Heart right ventricle (tissue), 16 donors: ENCODE measurements at regions not wholly inside any gene's neighbourhood (a gene's known extent, or its start where the extent isn't known, plus 50 kb on each side); places are given as distances from the start of the nearest gene placed in this dataset.
"Not testable (repeated sequence)": the region's sequence is repeated elsewhere in the genome, so short reads cannot be mapped to it uniquely, and the experiment has no call there.

Experiments
- ATAC-seq, 8 donors: fragments of 200-7000 bp; cut with Tn5 transposase; one replicate each; pipeline ENCODE4 v1.9.1; 2020; ENCODE audit warnings: mild to moderate bottlenecking in 8 of 8, moderate library complexity in 8 of 8, moderate number of reproducible peaks in 1 of 8
- DNase-seq, 2 donors: peaks; one replicate each; pipeline ENCODE4 v3.0.0-alpha.2; 2020
- H3K27ac ChIP-seq, 10 donors: fragments of 200-600 bp; sonication (generic) in 2 of 10; one replicate each; pipeline versions ENCODE4 v1.5.0 to v1.8.0; 2020 to 2022; ENCODE audit warnings: mild to moderate bottlenecking in 3 of 10
- H3K27me3 ChIP-seq, 7 donors: fragments of 200-600 bp; one replicate each; pipeline ENCODE4 v1.8.0; 2021 to 2022; ENCODE audit warnings: mild to moderate bottlenecking in 2 of 7
- H3K36me3 ChIP-seq, 9 donors: fragments of 200-600 bp; sonication (generic) in 1 of 9; one replicate each; pipeline versions ENCODE4 v1.5.0 to v1.8.0; 2020 to 2022; ENCODE audit warnings: mild to moderate bottlenecking in 2 of 9
- H3K4me1 ChIP-seq, 9 donors: fragments of 200-600 bp; sonication (generic) in 1 of 9; one replicate each; pipeline versions ENCODE4 v1.5.0 to v1.8.0; 2020 to 2022; ENCODE audit warnings: mild to moderate bottlenecking in 4 of 9
- H3K4me3 ChIP-seq, 10 donors: fragments of 200-600 bp; sonication (generic) in 2 of 10; one replicate each; pipeline versions ENCODE4 v1.5.0 to v1.8.0; 2020 to 2022; ENCODE audit warnings: mild to moderate bottlenecking in 7 of 10, moderate library complexity in 2 of 10
- H3K9me3 ChIP-seq, 11 donors: fragments of 200-600 bp in 10 of 11; sonication (generic) in 2 of 11; one replicate each; pipeline versions ENCODE4 v1.5.0 to v1.8.0; 2013 to 2022; ENCODE audit warnings: mild to moderate bottlenecking in 2 of 11, control low read depth in 1 of 11, moderate library complexity in 1 of 11
- CTCF ChIP-seq, 9 donors: fragments of 200-600 bp; sonication (generic) in 2 of 9; IDR thresholded peaks; one replicate each; pipeline versions ENCODE4 v1.5.0 to v1.8.0; 2021 to 2022; ENCODE audit warnings: antibody characterized with exemption in 9 of 9, mild to moderate bottlenecking in 5 of 9, moderate library complexity in 1 of 9
- WGBS, 2 donors: extraction: QIAGEN DNeasy Blood & Tissue Kit; methylation state at CpG; one replicate each; pipeline ENCODE4 v1.1.7; 2013; ENCODE audit warnings: inconsistent platforms in 1 of 2; 5-methylcytosine and 5-hydroxymethylcytosine counted together
- intact Hi-C, 10 donors: fragments of 100-400 bp; cut with DNase I; formaldehyde crosslinking; loops; one replicate each; pipeline versions ENCODE4 v1.11.1 to v1.14.2; 2022
- donor health status: Arrhythmogenic right ventricular cardiomyopathy.
- donor health status: ischemic (EF 13 %, LVEDD 7.1; RV severe dilation, severe dysfunction).
- donor health status: healthy with polysubstance abuse.
- donor health status: DM: no; HTN: yes; CAD: no.
- donor health status: DM: no; HTN: no; CAD: no.
- donor health status: ischemic (EF 25% LVEDD 6.9; RV normal size, moderate dysfunction).
- donor health status: ischemic (EF 25% LVEDD 5.7; RV mildly dilated, moderate dysfunction).
- donor health status: healthy.
- donor health status: DM: yes; HTN: yes; CAD: no.
- donor health status: Ischemic cardiomyopathy.
- donor health status: ischemic (EF 35%, LVEDD 5.7; RV mildly dilated, moderate dysfunction).
- donor health status: nonischemic (EF 11% LVEDD 7.7; RV severe dilation, severe dysfunction).
- donor health status: DM: yes; HTN: yes; CAD: no.
- donor health status: PGD.
- donor health status: ischemic (EF 29% LVEDD 5.4; RV normal size, mild dysfunction).
- donor health status: nonischemic (EF 23%, LVEDD 6.1; RV moderate dilation, normal function).

GRCh38 chr14:66268802-66269334 lies 217.3 kb upstream of the CCDC196 start:
- no peak for TF ChIP-seq CTCF (IDR thresholded peaks at IDR 0.05)
- no peaks in the 10 kb centered on the region for H3K9me3 ChIP-seq
- H3K27me3 ChIP-seq = peaks cover 0 to 3% (median 0%) of the 10 kb centered on the region in 7 donors
- H3K36me3 ChIP-seq = no peaks in the 10 kb centered on the region
- no peak overlapping the region for H3K27ac ChIP-seq
- ATAC-seq = no peak
- H3K4me3 ChIP-seq = no peak overlapping the region
- WGBS, 2 donors = 77 to 79% methylated on average over 1 of the region's 1 CpG
- intact Hi-C loops = no loop called here
- H3K4me1 ChIP-seq = no peaks in the 10 kb centered on the region
- DNase-seq = no peak

DNA sequence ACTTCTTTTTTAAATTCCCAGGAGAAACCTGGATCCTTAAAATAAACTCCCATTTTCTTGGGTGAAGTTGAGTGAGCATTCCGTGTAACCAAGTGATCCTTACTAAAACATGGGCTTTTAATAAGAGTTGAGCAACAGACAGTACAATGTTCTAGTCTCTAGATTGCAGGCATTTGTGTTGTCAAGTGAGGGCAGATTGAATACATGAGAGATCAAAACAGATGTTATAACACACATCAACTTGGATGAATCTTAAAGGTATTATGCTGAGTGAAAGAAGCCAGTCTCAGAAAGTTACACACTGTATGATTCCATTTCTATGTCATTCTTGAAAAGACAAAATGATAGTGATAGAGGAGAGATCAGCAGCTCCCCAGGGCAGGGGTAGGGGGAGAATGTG lies 213.9 kb upstream of the CCDC196 start:
- ATAC-seq (no peak), DNase-seq (no peak)
- 86 to 88% methylated on average over 1 of the region's 1 CpG for WGBS, 2 donors
- H3K27me3 ChIP-seq = peaks cover 0 to 3% (median 0%) of the 10 kb centered on the region in 7 donors
- no peaks in the 10 kb centered on the region for H3K9me3 ChIP-seq
- no peaks in the 10 kb centered on the region for H3K4me1 ChIP-seq
- TF ChIP-seq CTCF (IDR thresholded peaks at IDR 0.05) = no peak
- H3K4me3 ChIP-seq = no peak overlapping the region
- intact Hi-C loops = no loop called here
- H3K27ac ChIP-seq = no peak overlapping the region
- no peaks in the 10 kb centered on the region for H3K36me3 ChIP-seq

GRCh38 chr14:66273261-66273832 lies 212.8 kb upstream of the CCDC196 start:
- DNase-seq (no peak), ATAC-seq (peak in 1 of 8 donors; percentile 25)
- 22 to 40% methylated on average over 1 of the region's 1 CpG for WGBS, 2 donors
- Histone ChIP-seq H3K4me3 (no peak overlapping the region), H3K9me3 (peaks cover 0 to 3% (median 0%) of the 10 kb centered on the region in 11 donors), H3K36me3 (no peaks in the 10 kb centered on the region), H3K27ac (no peak overlapping the region), H3K4me1 (no peaks in the 10 kb centered on the region), H3K27me3 (peaks cover 0 to 3% (median 0%) of the 10 kb centered on the region in 7 donors)
- intact Hi-C loops = no loop called here
- TF ChIP-seq CTCF (IDR thresholded peaks at IDR 0.05) = no peak

GRCh38 chr14:66278418-66278817 lies 207.8 kb upstream of the CCDC196 start:
- H3K36me3 ChIP-seq, H3K4me3 ChIP-seq, H3K27me3 ChIP-seq, ATAC-seq, H3K27ac ChIP-seq, intact Hi-C loops, DNase-seq, H3K9me3 ChIP-seq: not testable (repeated sequence)
- WGBS, 2 donors = 89 to 90% methylated on average over 3 of the region's 3 CpGs
- peaks cover 0 to 11% (median 0%) of the 10 kb centered on the region in 9 donors for H3K4me1 ChIP-seq
